H9 (cell line): ENCODE measurements at regions not wholly inside any gene's neighbourhood (a gene's known extent, or its start where the extent isn't known, plus 50 kb on each side); places are given as distances from the start of the nearest gene placed in this dataset.

Source experiments
- DNase-seq: peaks from one replicate; pipeline ENCODE4 v3.0.0-alpha.2; 2017
- H2AFZ ChIP-seq: one replicate; pipeline ENCODE4 v1.6.1; 2013; ENCODE audit warnings: mild to moderate bottlenecking, low read length, control low read depth, moderate library complexity
- H2AK5ac ChIP-seq: 2 replicates; pipeline ENCODE4 v1.6.1; 2013; ENCODE audit warnings: low read length, control low read depth, mixed read lengths; ENCODE audit not compliant: insufficient read length
- H2BK120ac ChIP-seq: one replicate; pipeline ENCODE4 v1.6.1; 2013; ENCODE audit warnings: low read depth, mild to moderate bottlenecking, low read length, control low read depth, inconsistent platforms; ENCODE audit not compliant: poor library complexity, severe bottlenecking
- H2BK12ac ChIP-seq: 2 replicates; pipeline ENCODE4 v1.6.1; 2013; ENCODE audit warnings: low read length, control low read depth, mixed read lengths, low read depth; ENCODE audit not compliant: insufficient read length
- H2BK15ac ChIP-seq: 2 replicates; pipeline ENCODE4 v1.6.1; 2013; ENCODE audit warnings: low read depth, low read length, control low read depth
- H2BK20ac ChIP-seq: one replicate; pipeline ENCODE4 v1.6.1; 2013; ENCODE audit warnings: low read depth, mild to moderate bottlenecking, low read length, control low read depth, inconsistent platforms; ENCODE audit not compliant: poor library complexity, severe bottlenecking
- H2BK5ac ChIP-seq: 2 replicates; pipeline ENCODE4 v1.6.1; 2013; ENCODE audit warnings: low read length, control low read depth, mixed read lengths; ENCODE audit not compliant: insufficient read length
- H3K14ac ChIP-seq: 2 replicates; pipeline ENCODE4 v1.6.1; 2013; ENCODE audit warnings: low read length, control low read depth; ENCODE audit not compliant: insufficient read depth
- H3K18ac ChIP-seq: 2 replicates; pipeline ENCODE4 v1.6.1; 2013; ENCODE audit warnings: low read depth, mild to moderate bottlenecking, mixed read lengths, low read length, control low read depth; ENCODE audit not compliant: insufficient read length
- H3K23ac ChIP-seq: 2 replicates; pipeline ENCODE4 v1.6.1; 2013; ENCODE audit warnings: low read length, control low read depth, mixed read lengths, low read depth; ENCODE audit not compliant: insufficient read length
- H3K23me2 ChIP-seq: 2 replicates; pipeline ENCODE4 v1.6.1; 2013; ENCODE audit warnings: low read depth, mild to moderate bottlenecking, mixed read lengths, low read length, control low read depth; ENCODE audit not compliant: insufficient read length, poor library complexity, severe bottlenecking
- H3K27ac ChIP-seq: 2 replicates; pipeline ENCODE4 v1.5.1; 2013; ENCODE audit warnings: low read length, control low read depth, mixed read lengths, low read depth; ENCODE audit not compliant: insufficient read length
- H3K27me3 ChIP-seq: 2 replicates; pipeline ENCODE4 v1.6.1; 2013; ENCODE audit warnings: low read length, control low read depth, inconsistent platforms; ENCODE audit not compliant: insufficient read depth
- H3K4ac ChIP-seq: 2 replicates; pipeline ENCODE4 v1.6.1; 2013; ENCODE audit warnings: low read depth, mild to moderate bottlenecking, control low read depth, inconsistent platforms, low read length, moderate library complexity
- H3K4me1 ChIP-seq: 2 replicates; pipeline ENCODE4 v1.6.1; 2013; ENCODE audit warnings: low read length, control low read depth, inconsistent platforms; ENCODE audit not compliant: insufficient read depth
- H3K4me2 ChIP-seq: 2 replicates; pipeline ENCODE4 v1.6.1; 2013; ENCODE audit warnings: low read length, control low read depth, mixed read lengths; ENCODE audit not compliant: insufficient read length, insufficient read depth
- H3K56ac ChIP-seq: 2 replicates; pipeline ENCODE4 v1.6.1; 2013; ENCODE audit warnings: low read depth, mild to moderate bottlenecking, mixed read lengths, low read length, control low read depth; ENCODE audit not compliant: insufficient read length
- H3K79me1 ChIP-seq: 2 replicates; pipeline ENCODE4 v1.6.1; 2013; ENCODE audit warnings: low read depth, mild to moderate bottlenecking, moderate library complexity, low read length, control low read depth, inconsistent platforms; ENCODE audit not compliant: insufficient read depth, poor library complexity, severe bottlenecking
- H3K79me2 ChIP-seq: 2 replicates; pipeline ENCODE4 v1.6.1; 2013; ENCODE audit warnings: low read length, control low read depth, inconsistent platforms; ENCODE audit not compliant: insufficient read depth
- H3K9ac ChIP-seq: 2 replicates; pipeline ENCODE4 v1.6.1; 2013; ENCODE audit warnings: low read length, control low read depth, mixed read lengths; ENCODE audit not compliant: insufficient read length; ENCODE audit errors: extremely low read depth
- H3K9me3 ChIP-seq: one replicate; pipeline ENCODE4 v1.6.1; 2013; ENCODE audit warnings: low read depth, low read length, inconsistent platforms; ENCODE audit not compliant: control insufficient read depth
- H3T11ph ChIP-seq: one replicate; pipeline ENCODE4 v1.6.1; 2013; ENCODE audit warnings: mild to moderate bottlenecking, low read length, control low read depth, inconsistent platforms
- H4K20me1 ChIP-seq: one replicate; pipeline ENCODE4 v1.6.1; 2013; ENCODE audit not compliant: control insufficient read depth, insufficient read length, insufficient read depth
- H4K5ac ChIP-seq: 2 replicates; pipeline ENCODE4 v1.6.1; 2013; ENCODE audit warnings: low read depth, mild to moderate bottlenecking, mixed read lengths, low read length, control low read depth; ENCODE audit not compliant: insufficient read length
- H4K8ac ChIP-seq: replicated peaks from 2 replicates; pipeline ENCODE4 v1.6.1; 2013; ENCODE audit warnings: low read length, control low read depth, mixed read lengths, low read depth; ENCODE audit not compliant: insufficient read length
- H4K91ac ChIP-seq: 2 replicates; pipeline ENCODE4 v1.6.1; 2013; ENCODE audit warnings: low read depth, mild to moderate bottlenecking, moderate library complexity, mixed read lengths, low read length, control low read depth; ENCODE audit not compliant: insufficient read length
- H3K27ac Mint-ChIP-seq, 3 experiments: 2 replicates in 2 of 3; 3 replicates in 1 of 3; pipeline ENCODE4 v1.8.0; 2020 to 2021; ENCODE audit warnings: mixed read lengths in 3 of 3, mild to moderate bottlenecking in 1 of 3, moderate library complexity in 1 of 3
- H3K27me3 Mint-ChIP-seq: 2 replicates; pipeline ENCODE4 v1.8.0; 2021; ENCODE audit warnings: low read depth, mild to moderate bottlenecking, moderate library complexity, mixed read lengths
- H3K36me3 Mint-ChIP-seq, 3 experiments: 2 replicates in 2 of 3; 3 replicates in 1 of 3; pipeline ENCODE4 v1.8.0; 2020 to 2021; ENCODE audit warnings: low read depth in 3 of 3, mixed read lengths in 3 of 3; ENCODE audit not compliant: insufficient read depth in 1 of 3
- H3K4me1 Mint-ChIP-seq, 2 experiments: 2 replicates each; pipeline ENCODE4 v1.8.0; 2020; ENCODE audit warnings: mixed read lengths in 2 of 2
- H3K4me3 Mint-ChIP-seq, 2 experiments: 2 replicates in 1 of 2; 3 replicates in 1 of 2; pipeline ENCODE4 v1.8.0; 2020 to 2021; ENCODE audit warnings: mild to moderate bottlenecking in 2 of 2, mixed read lengths in 2 of 2, moderate library complexity in 1 of 2
- H3K9me3 Mint-ChIP-seq, 2 experiments: 2 replicates in 1 of 2; 3 replicates in 1 of 2; pipeline ENCODE4 v1.8.0; 2020; ENCODE audit warnings: mild to moderate bottlenecking in 2 of 2, mixed read lengths in 2 of 2, moderate library complexity in 1 of 2
- CTCF ChIP-seq: fragments of 200-600 bp; sonication (generic); conservative IDR thresholded peaks from 3 replicates; pipeline ENCODE4 v1.8.0; 2021; ENCODE audit warnings: antibody characterized with exemption, mild to moderate bottlenecking
- WGBS: extraction: QIAGEN DNeasy Blood & Tissue Kit; methylation state at CpG from one replicate; pipeline ENCODE4 v1.1.7; 2013; ENCODE audit warnings: missing lambda C conversion rate, low lambda C conversion rate, mixed read lengths; ENCODE audit not compliant: insufficient read length; ENCODE audit errors: extremely low coverage; 5-methylcytosine and 5-hydroxymethylcytosine counted together

- Histone ChIP-seq H4K91ac (no peak overlapping the region), H3K9me3 (no peaks in the 10 kb centered on the region), H3K23ac (no peak overlapping the region), H3K14ac (no peak overlapping the region), H3K4me2 (no peak overlapping the region), H3K79me1 (no peaks in the 10 kb centered on the region), H2BK20ac (no peak overlapping the region), H3K18ac (no peak overlapping the region), H3K23me2 (no peaks in the 10 kb centered on the region), H4K20me1 (no peaks in the 10 kb centered on the region), H3K27ac (no peak overlapping the region), H3K56ac (no peak overlapping the region), H2BK15ac (no peak overlapping the region), H4K8ac (no peak overlapping the region), H2AK5ac (no peak overlapping the region), H3K4me1 (no peaks in the 10 kb centered on the region), H3K9ac (no peak overlapping the region), H2BK5ac (no peak overlapping the region), H2AFZ (no peak overlapping the region), H3K27me3 (no peaks in the 10 kb centered on the region), H2BK120ac (no peak overlapping the region), H3K79me2 (no peaks in the 10 kb centered on the region), H3T11ph (no peak overlapping the region), H3K4ac (no peak overlapping the region), H2BK12ac (no peak overlapping the region), H4K5ac (no peak overlapping the region)
- H3K27me3 Mint-ChIP-seq: peaks cover 24% of the 10 kb centered on the region
- no peaks in the 10 kb centered on the region for H3K9me3 Mint-ChIP-seq
- TF ChIP-seq CTCF: no peak
- peaks cover 0 to 4% of the 10 kb centered on the region in 2 experiments; a peak in 2 of 4 replicates for H3K4me1 Mint-ChIP-seq
- H3K27ac Mint-ChIP-seq: no peak overlapping the region
- H3K4me3 Mint-ChIP-seq: no peak overlapping the region
- DNase-seq: no peak
- no CpG with 5 or more reads among the region's 6 CpGs for WGBS
- H3K36me3 Mint-ChIP-seq: no peaks in the 10 kb centered on the region
Observed at GRCh38 chr22:44555046-44555445, 57.0 kb upstream of the RTL6 start.
